Progenitor cell of endocrine pancreas (in vitro differentiated cells): ENCODE measurements at regions not wholly inside any gene's neighbourhood (a gene's known extent, or its start where the extent isn't known, plus 50 kb on each side); places are given as distances from the start of the nearest gene placed in this dataset.

Experiments used
- DNase-seq: peaks from one replicate; pipeline ENCODE4 v3.0.0; 2021; ENCODE audit warnings: low spot score; ENCODE audit not compliant: unreplicated experiment
- H3K27ac Mint-ChIP-seq: 2 replicates; pipeline ENCODE4 v1.8.0; 2021; ENCODE audit warnings: mild to moderate bottlenecking, moderate library complexity, mixed read lengths
- H3K27me3 Mint-ChIP-seq: 2 replicates; pipeline ENCODE4 v1.8.0; 2021; ENCODE audit warnings: mixed read lengths
- H3K36me3 Mint-ChIP-seq: 2 replicates; pipeline ENCODE4 v1.8.0; 2022; ENCODE audit warnings: mixed read lengths; ENCODE audit not compliant: insufficient read depth
- H3K4me1 Mint-ChIP-seq: 2 replicates; pipeline ENCODE4 v1.8.0; 2021; ENCODE audit warnings: low read depth, mixed read lengths
- H3K4me3 Mint-ChIP-seq: 2 replicates; pipeline ENCODE4 v1.8.0; 2021; ENCODE audit warnings: low read depth, mild to moderate bottlenecking, moderate library complexity, mixed read lengths
- H3K9me3 Mint-ChIP-seq: 2 replicates; pipeline ENCODE4 v1.8.0; 2021; ENCODE audit warnings: low read depth, mixed read lengths
- CTCF ChIP-seq: fragments of 200-600 bp; sonication (generic); IDR thresholded peaks from one replicate; pipeline ENCODE4 v1.5.0; 2021; ENCODE audit warnings: antibody characterized with exemption, mild to moderate bottlenecking; ENCODE audit not compliant: unreplicated experiment

DNA sequence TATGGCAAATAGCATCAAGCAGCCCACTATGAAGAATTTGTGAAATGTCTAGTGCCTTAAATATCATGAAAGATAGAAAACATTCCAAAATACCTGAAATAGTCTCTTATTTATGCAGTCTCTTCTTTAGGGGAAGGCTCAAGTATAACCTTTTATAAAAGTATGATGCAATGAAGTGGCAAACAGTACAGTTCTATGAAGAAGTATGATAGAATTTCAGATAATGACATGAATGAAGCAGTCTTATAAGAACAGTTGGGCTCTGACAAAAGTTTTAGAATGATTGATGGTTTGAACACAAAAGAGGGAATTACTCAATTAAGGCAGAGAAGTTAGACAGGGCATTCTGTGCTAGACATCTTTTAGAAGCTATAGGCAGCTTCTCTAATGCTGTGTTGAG, 1791.8 kb upstream of the PIK3C3 start:
- Mint-ChIP-seq H3K27ac (no peak overlapping the region), H3K27me3 (no peaks in the 10 kb centered on the region), H3K9me3 (no peaks in the 10 kb centered on the region), H3K36me3 (no peaks in the 10 kb centered on the region), H3K4me3 (no peak overlapping the region), H3K4me1 (peaks cover 4% of the 10 kb centered on the region)
- no peak for TF ChIP-seq CTCF
- DNase-seq: no peak

GRCh38 chr18:40160361-40160760, 1794.7 kb upstream of the PIK3C3 start:
- Mint-ChIP-seq H3K27me3 (no peaks in the 10 kb centered on the region), H3K36me3 (no peaks in the 10 kb centered on the region), H3K9me3 (peaks cover 4% of the 10 kb centered on the region), H3K4me3 (no peak overlapping the region), H3K4me1 (peaks cover 4% of the 10 kb centered on the region), H3K27ac (no peak overlapping the region)
- DNase-seq: no peak
- no peak for TF ChIP-seq CTCF

GRCh38 chr18:40159141-40160017, 1795.7 kb upstream of the PIK3C3 start:
- peak; percentile 80 for TF ChIP-seq CTCF
- Mint-ChIP-seq H3K4me3 (no peak overlapping the region), H3K9me3 (peaks cover 4% of the 10 kb centered on the region), H3K27ac (no peak overlapping the region), H3K4me1 (peaks cover 4% of the 10 kb centered on the region), H3K27me3 (no peaks in the 10 kb centered on the region), H3K36me3 (no peaks in the 10 kb centered on the region)
- DNase-seq: no peak

- H3K4me1 Mint-ChIP-seq: peaks cover 4% of the 10 kb centered on the region
- no peak overlapping the region for H3K27ac Mint-ChIP-seq
- H3K36me3 Mint-ChIP-seq: no peaks in the 10 kb centered on the region
- H3K4me3 Mint-ChIP-seq: no peak overlapping the region
- peaks cover 4% of the 10 kb centered on the region for H3K9me3 Mint-ChIP-seq
- no peak for TF ChIP-seq CTCF
- no peak for DNase-seq
- H3K27me3 Mint-ChIP-seq: no peaks in the 10 kb centered on the region
Measured at GRCh38 chr18:40157120-40157519, 1797.9 kb upstream of the PIK3C3 start.

- no peak for TF ChIP-seq CTCF
- DNase-seq: no peak
- Mint-ChIP-seq H3K9me3 (peaks cover 4% of the 10 kb centered on the region), H3K27ac (no peak overlapping the region), H3K36me3 (no peaks in the 10 kb centered on the region), H3K4me1 (peaks cover 3% of the 10 kb centered on the region), H3K27me3 (no peaks in the 10 kb centered on the region), H3K4me3 (no peak overlapping the region)
Measured at GRCh38 chr18:40152859-40153258, 1802.2 kb upstream of the PIK3C3 start.
